Osteocyte (in vitro differentiated cells): ENCODE measurements at regions not wholly inside any gene's neighbourhood (a gene's known extent, or its start where the extent isn't known, plus 50 kb on each side); places are given as distances from the start of the nearest gene placed in this dataset.

ENCODE experiments used
- DNase-seq: peaks from one replicate; pipeline ENCODE4 v3.0.0; 2021; ENCODE audit warnings: mixed read lengths; ENCODE audit not compliant: unreplicated experiment; ENCODE audit errors: extremely low spot score
- H3K27ac Mint-ChIP-seq: one replicate; pipeline ENCODE4 v1.8.0; 2021; ENCODE audit warnings: mild to moderate bottlenecking, mixed read lengths; ENCODE audit not compliant: unreplicated experiment
- H3K27me3 Mint-ChIP-seq: one replicate; pipeline ENCODE4 v1.8.0; 2021; ENCODE audit warnings: mixed read lengths; ENCODE audit not compliant: unreplicated experiment
- H3K36me3 Mint-ChIP-seq: one replicate; pipeline ENCODE4 v1.8.0; 2021; ENCODE audit warnings: mixed read lengths; ENCODE audit not compliant: unreplicated experiment
- H3K4me1 Mint-ChIP-seq: one replicate; pipeline ENCODE4 v1.8.0; 2021; ENCODE audit warnings: mixed read lengths; ENCODE audit not compliant: unreplicated experiment
- H3K4me3 Mint-ChIP-seq: one replicate; pipeline ENCODE4 v1.8.0; 2021; ENCODE audit warnings: mild to moderate bottlenecking, moderate library complexity, mixed read lengths; ENCODE audit not compliant: unreplicated experiment
- H3K9me3 Mint-ChIP-seq: one replicate; pipeline ENCODE4 v1.8.0; 2021; ENCODE audit warnings: mixed read lengths; ENCODE audit not compliant: unreplicated experiment
- TF ChIP-seq, protein P1 (sequence below): fragments of 200-600 bp; sonication (generic); IDR thresholded peaks from 2 replicates; pipeline ENCODE4 v1.5.0; 2021; ENCODE audit warnings: antibody characterized with exemption, mild to moderate bottlenecking, moderate library complexity

DNA sequence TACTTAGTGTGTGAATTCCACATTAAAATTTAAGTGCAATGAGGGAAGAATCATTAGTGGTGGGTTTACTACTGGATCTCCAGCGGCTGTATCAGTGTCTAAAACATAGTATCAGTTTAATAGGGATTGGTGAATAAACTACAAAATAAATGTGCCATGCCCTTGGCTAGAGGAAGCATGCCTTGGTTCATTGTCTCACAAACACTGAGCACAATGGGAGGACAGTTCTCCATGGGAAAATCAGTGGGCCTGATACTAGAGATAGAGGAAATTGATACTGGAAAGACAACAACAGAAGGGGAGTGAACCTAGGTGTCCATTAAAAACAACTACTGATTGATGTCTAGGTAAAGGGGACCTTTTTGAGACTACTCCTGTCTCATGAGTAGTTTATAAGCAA is 971.6 kb downstream of the SUCLG1 start:
- Mint-ChIP-seq H3K9me3 (peaks cover 10% of the 10 kb centered on the region), H3K4me1 (no peaks in the 10 kb centered on the region), H3K36me3 (no peaks in the 10 kb centered on the region), H3K27ac (no peak overlapping the region), H3K27me3 (no peaks in the 10 kb centered on the region), H3K4me3 (no peak overlapping the region)
- TF ChIP-seq, protein P1, sequence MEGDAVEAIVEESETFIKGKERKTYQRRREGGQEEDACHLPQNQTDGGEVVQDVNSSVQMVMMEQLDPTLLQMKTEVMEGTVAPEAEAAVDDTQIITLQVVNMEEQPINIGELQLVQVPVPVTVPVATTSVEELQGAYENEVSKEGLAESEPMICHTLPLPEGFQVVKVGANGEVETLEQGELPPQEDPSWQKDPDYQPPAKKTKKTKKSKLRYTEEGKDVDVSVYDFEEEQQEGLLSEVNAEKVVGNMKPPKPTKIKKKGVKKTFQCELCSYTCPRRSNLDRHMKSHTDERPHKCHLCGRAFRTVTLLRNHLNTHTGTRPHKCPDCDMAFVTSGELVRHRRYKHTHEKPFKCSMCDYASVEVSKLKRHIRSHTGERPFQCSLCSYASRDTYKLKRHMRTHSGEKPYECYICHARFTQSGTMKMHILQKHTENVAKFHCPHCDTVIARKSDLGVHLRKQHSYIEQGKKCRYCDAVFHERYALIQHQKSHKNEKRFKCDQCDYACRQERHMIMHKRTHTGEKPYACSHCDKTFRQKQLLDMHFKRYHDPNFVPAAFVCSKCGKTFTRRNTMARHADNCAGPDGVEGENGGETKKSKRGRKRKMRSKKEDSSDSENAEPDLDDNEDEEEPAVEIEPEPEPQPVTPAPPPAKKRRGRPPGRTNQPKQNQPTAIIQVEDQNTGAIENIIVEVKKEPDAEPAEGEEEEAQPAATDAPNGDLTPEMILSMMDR, result no peak
- DNase-seq, result no peak

DNA sequence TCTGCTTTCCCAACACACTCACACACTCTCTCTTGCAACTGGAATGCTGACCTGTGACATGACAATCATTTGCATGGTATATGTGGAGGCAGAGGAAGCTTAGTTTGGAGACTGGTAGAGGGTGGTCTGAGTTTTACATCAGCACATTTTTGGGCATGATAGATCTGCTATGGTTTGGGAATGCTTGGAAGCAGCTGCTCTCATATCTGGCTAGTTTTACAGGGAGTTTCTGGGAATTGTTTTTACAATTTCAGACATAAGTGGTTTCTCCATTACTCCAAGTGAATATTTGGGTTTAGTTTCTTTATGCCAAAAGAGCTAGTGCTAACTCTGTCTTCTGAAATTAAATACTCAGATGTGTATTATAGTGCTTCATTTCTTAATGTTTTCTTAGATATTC is 977.6 kb downstream of the SUCLG1 start:
- DNase-seq, result no peak
- Mint-ChIP-seq H3K36me3 (no peaks in the 10 kb centered on the region), H3K4me1 (no peaks in the 10 kb centered on the region), H3K27me3 (no peaks in the 10 kb centered on the region), H3K4me3 (no peak overlapping the region), H3K27ac (no peak overlapping the region), H3K9me3 (no peaks in the 10 kb centered on the region)
- TF ChIP-seq, protein P1, result no peak

DNA sequence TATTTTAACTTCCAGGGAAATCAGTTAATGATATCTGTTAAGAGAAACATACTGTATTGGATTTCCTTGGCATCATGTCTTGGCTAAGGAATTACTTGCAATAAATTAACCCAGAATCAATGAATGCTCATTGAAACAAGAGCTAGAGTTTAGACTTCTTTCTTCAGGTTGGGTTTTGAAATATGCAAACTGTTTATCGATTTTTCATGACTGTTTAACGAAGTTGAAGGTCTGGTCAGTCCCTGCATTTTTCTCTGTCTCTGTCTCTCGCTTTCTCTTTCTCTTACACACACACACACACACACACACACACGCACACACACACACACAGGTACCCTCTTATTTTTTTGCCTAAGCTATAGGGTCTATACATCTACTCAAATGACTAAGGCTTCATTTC is 981.0 kb downstream of the SUCLG1 start:
- Mint-ChIP-seq H3K4me1 (no peaks in the 10 kb centered on the region), H3K4me3 (no peak overlapping the region), H3K36me3 (no peaks in the 10 kb centered on the region), H3K27ac (no peak overlapping the region), H3K9me3 (no peaks in the 10 kb centered on the region), H3K27me3 (no peaks in the 10 kb centered on the region)
- TF ChIP-seq, protein P1, result no peak
- DNase-seq, result no peak

DNA sequence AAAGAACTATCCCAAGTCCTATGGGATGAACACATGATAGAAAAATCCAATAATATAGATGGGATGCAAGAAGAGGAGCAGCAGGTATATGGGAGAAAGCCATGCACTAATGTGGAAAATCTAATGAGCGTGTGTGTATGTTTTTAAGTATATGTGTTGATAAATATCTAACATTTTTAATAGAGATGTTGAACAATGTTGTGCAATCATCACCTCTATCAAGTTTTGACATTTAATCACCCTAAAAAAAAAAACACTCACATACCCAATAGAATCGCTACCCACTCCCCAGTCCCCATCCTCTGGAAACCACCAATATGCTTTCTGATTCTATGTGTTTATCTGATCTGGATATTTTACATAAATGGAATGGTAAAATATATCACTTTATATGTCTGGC is 983.7 kb downstream of the SUCLG1 start:
- Mint-ChIP-seq H3K4me3 (no peak overlapping the region), H3K27me3 (no peaks in the 10 kb centered on the region), H3K9me3 (no peaks in the 10 kb centered on the region), H3K27ac (no peak overlapping the region), H3K4me1 (no peaks in the 10 kb centered on the region), H3K36me3 (no peaks in the 10 kb centered on the region)
- DNase-seq, result no peak
- TF ChIP-seq, protein P1, result no peak

DNA sequence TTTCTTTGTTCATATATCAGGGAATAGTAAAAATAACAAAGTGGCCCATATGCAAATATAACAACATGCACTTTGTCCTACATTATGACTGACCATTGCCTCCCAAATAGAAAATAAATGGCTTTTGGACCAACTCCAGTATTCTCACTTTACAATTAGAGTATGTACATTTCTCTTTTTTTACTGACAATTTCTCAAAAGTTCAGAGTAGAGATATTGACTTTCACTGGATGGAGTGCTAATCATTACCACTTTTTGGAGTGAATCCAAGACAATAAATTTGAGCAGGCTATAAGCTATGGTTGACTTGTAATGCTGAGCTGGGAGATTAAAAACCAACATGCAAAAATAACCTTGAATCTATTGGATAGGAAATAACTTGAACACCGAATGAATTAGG is 987.4 kb downstream of the SUCLG1 start:
- Mint-ChIP-seq H3K27ac (no peak overlapping the region), H3K27me3 (no peaks in the 10 kb centered on the region), H3K9me3 (no peaks in the 10 kb centered on the region), H3K36me3 (no peaks in the 10 kb centered on the region), H3K4me3 (no peak overlapping the region), H3K4me1 (no peaks in the 10 kb centered on the region)
- no peak for DNase-seq
- TF ChIP-seq, protein P1, result no peak
